KG1 (cell line): ENCODE measurements at regions not wholly inside any gene's neighbourhood (a gene's known extent, or its start where the extent isn't known, plus 50 kb on each side); places are given as distances from the start of the nearest gene placed in this dataset.

ENCODE experiments used
- DNase-seq: peaks from one replicate; lab custom pipeline; 2025; lab: John Stamatoyannopoulos, UW

DNA sequence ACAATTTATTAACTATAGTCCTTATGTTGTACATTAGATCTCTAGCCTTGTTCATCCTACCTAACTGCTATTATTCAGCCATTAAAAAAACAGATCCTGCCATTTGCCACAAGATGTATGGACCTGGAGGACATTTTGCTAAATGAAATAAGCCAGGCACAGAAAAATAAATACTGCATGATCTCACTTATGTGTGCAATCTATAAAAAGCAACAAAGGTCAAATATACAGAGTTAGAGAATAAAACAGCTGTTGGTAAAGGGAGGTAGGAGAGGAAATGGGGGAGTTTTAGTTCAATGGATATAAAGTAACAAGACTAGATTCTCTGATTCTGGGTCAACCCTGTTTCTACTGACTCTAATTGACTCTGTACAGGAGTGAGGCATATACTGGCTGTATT, 103.3 kb upstream of the FAM9C start:
- DNase-seq, result no peak

DNA sequence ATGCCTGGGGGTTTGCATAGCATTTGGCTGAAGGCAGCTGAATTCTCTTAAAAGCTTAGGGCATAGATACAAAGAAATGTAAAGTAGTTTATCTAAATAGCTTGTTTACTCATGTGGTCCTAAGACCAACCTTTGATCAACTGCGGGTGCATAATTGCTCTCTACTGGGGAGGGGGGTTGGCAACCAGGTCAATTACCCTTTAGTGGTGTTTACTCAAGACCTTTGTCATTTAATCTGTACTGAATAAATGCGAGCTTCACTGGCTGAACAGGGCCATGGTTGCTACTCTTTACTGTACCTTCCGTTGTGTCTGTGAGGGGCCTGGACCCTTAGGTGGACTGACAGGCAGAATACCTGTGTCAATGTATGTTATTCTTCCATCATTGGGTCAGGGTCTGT, 102.7 kb upstream of the FAM9C start:
- no peak for DNase-seq

DNA sequence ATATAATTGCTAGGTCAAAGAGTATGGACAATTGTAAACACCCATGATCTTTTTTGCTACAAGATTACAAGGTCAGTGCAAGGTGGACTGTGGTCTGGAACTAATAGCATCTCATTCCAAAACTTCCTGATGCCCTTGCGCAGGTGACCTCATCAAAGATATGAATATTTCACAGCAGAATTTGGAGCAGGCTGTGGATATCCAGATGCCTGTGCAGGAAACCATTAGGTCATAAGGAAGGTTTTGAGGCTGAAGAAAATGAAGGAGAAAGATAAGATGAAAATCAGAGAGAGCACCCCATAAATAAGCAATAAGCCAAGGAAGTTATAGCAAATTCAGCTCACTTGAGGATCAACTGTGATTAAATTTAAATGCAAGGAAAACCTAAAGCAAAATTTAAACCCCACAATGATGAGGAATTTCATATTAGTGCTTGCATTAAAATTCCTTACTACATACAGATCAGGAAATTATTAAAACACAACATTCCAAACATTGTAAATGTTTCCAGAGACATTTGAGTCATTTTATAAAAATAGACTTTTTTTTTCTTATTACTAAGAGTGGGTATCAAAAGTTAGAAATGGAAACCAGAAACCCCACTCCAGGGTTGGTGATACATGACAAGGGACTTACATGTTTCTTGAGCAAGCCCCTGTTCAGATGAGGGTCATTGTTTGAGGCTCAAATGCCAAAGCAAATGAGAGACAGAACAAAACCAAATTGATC, 100.7 kb upstream of the FAM9C start:
- no peak for DNase-seq

DNA sequence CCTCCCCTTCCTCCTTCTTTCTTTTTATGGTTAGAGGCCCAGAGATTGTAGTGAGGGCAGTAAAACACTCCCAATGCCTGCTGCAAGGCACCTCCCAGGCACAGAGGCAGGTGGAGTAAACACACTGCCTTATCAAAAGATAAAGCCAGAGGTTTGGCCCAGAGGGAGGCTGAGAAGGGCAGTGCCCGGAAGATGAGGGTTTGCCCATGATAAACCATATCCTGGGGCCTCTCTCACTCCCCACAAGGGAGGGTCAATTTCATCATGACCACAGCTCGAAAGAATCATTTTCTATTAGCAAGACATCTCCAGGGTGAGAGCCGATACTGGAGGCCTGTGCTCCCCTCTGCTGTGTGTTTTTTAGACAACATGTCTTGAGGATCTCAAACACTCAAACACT, 98.5 kb upstream of the FAM9C start:
- no peak for DNase-seq

DNA sequence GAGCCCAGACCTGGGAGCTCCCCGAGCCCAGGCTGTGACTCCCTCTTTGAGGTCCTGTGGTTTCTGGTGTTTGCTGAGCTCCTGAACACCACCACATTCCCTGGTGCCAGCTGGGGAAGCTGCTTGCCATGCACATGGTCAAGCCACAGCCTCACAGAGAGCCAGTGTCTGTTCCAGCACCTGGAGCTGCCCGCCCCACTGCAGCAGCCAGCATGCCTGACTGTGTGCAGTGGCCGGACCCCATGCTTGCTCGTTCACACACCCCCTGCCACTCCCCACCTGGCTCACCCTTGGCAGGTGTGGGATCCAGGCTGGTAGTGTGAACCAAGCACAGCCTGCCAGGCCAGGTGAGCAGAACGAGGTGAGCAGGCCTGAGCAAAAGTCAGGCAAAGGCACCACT, 95.6 kb upstream of the FAM9C start:
- DNase-seq, result no peak

DNA sequence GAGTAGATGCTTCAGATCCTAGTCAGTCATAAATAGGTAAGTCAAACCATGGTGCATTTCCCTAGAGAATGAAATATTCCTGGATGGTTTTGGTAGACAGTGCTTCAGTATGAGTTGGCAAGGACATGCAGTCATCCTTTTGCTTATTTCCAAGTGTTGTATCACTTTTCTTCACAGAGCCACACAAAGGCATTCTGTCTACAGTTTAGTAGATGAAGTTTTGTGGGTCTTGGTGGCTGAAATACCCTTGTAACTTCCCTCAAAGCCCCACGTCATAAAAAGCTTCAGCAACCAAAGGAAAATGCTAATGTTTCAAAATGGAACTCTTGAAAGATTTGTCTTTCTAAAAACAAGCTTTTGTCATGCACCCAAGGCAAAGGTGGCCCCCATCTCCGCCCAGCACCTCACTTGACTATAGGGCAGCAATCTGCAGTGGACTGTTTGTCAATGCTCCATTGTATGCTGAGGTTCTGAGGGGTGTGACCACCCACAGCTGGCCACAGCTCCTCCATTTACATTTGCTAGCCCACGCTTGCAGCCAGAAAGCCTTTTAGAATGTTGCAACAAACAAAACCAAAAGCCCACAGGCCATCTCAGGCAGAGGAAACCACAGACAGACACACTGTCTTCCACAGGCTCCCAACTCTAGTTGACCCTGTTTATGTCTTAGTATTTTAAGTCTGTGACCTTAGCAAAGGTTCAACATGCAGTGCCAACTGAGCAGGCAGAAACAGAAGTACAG, 87.1 kb upstream of the FAM9C start:
- DNase-seq, result peak; percentile 8

DNA sequence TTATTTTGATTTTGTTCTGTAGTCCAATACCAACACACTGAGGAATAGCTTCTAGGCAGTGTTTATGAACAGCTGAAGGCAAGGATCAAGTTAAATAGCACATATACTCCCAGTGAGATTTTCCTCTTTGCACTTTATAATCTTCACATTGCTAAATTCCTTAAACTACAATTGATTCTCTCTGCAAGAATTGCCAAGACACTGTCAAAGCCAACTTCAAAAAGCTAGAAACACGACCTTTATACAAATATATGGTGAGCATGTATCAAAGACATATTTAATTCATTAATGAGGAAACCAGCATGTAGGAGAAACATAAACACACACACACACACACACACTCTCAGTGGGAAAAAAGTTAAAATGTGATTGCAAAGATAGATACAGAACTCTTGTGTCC, 86.4 kb upstream of the FAM9C start:
- DNase-seq, result no peak

DNA sequence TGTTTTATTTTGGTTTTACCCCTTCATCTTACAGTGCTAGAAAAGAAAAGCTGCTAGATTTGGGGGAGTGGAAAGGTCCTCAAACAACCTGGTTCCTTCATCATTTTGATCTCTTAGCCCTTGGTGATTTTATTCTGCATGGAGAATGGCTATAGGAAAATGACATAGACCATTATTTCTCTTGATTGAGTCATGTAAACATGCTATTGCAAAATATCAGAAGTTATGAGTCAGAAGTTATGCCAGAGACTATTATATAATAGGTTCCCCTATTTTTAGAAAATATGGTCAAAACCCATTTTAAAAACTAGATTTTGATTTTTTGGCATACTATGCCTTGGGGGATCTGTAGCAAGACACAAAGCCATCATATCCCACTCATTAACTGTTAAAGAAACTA, 83.7 kb upstream of the FAM9C start:
- DNase-seq, result peak; percentile 8

DNA sequence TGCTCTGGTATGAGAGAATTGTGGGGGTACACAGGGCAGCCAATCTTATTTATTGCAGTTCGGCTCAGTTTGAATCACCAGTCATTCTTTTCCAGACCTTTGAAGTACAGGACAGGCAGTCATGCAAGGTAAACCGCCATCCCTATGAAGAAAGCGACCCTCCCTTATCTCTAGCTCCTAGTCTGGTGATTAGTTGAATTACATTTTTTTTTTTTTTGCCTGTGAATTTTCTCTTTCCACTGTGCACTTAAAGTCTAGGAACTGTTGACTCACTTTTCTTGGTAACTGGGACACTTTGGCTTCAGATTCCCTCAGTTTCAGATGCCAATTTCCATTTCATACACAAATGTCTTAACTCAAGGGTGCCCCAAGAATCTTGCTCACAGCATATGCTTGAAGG, 82.4 kb upstream of the FAM9C start:
- DNase-seq, result no peak

DNA sequence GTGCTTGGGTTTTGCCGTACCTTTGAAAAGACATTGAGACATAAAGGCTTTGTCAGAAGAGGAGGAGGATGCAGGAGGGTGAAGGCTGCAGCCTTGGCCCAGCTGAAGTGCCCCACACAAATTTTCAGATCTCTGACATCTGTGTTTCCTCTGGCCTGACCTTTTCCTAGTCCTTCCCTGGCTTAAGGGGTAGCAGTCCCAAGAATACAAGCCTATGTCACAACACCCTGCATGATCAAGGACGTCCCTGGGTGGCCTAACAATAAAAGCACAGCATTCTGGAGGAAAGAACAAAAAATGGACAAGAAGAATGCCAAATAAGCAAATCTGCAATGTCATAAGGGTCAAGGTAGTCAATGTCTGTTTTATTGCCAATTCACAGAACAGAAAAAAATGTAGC, 80.8 kb upstream of the FAM9C start:
- DNase-seq, result no peak

DNA sequence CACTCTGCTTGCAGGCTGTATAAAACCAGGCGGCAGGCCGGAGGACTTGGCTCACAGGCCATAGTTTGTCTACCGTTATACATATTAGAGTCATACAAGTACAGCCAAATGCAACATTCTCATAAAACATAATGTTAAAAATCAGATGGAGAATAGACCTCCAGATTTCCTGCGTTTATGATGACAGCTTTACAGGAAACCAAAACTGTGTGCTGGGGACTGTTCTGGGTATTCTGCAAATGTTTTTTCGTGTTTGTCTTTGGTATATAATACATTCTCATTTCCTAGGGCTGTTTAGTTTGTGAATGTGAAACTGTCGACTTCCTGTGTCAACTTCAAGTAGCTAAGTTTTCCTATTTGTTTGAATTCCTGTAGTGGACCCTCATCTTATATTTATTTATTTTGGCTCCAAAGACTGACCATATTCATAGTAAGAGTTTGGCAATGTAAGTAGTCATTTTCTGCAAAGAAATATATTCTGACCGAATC, 79.5 kb upstream of the FAM9C start:
- DNase-seq, result peak; percentile 9

DNA sequence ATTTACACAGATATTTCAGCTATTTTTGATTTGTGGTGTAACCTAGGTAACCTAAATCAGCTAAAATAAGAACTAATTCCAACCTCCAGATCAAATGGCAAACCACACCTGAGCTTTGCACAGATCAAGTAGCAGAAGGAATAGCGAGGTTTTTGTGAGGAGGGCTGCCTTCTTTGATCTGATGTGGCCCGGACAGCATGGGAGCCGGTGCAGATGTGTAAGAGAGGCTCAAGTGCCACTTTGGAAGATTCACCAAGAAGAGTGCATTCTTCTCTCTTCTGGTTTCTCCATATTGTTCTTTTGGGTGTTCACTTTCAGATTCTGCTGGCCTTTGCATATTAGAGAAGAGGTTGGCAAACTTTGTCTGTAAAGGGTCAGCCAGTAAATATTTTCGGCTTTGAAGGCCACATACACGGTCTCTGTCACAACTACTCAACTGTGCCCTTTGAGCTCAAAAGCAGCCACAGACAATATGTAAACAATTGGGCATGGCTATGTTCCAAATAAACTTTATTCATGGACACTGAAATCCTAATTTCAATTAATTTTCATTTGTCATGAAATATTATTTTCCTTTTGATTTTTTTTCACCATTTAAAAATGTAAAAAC, 78.9 kb upstream of the FAM9C start:
- DNase-seq, result no peak

DNA sequence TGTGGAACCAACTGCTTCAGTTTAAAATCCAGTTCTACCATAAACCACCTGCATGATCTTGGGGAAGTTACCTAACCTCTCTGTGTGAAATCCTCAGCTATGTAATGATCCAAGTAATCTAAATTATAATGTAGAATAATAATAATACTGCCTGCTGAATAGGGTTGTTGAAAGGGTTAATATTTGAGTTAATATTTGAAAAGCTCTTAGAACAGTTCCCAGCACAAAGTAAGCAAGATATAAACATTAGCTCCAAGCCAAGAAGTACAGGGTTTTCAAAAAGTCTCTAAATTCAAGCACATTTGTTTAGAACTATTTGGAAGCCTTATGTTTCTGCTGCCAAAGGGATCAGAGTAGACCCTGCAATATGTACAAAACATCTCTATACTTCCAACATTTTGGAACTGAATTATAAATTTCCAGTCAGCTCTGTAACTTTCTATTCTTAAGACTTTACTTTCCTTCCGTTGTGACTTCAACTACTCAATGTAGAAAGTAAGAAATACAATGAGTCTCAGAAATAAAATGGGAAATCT, 76.7 kb upstream of the FAM9C start:
- DNase-seq, result no peak

DNA sequence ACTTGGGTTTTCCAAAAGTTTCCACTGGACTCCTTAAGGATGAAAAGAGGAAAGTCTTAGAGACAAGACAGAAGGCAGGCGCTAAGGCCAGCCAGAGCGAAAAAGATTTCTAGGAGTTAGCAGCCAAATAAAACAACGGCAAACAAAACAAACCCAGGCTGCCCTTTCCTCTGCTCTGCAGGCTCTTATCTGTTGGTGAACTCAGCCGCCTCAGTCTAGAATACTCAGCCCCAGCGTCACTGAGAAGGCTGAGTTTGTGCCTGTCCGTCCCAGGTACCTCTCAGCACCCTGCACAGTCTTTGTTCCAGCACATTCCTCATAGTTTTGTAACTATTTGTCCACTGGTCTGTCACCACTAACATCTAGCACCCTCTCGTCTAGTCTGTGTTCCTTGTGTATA, 75.6 kb upstream of the FAM9C start:
- DNase-seq, result no peak

DNA sequence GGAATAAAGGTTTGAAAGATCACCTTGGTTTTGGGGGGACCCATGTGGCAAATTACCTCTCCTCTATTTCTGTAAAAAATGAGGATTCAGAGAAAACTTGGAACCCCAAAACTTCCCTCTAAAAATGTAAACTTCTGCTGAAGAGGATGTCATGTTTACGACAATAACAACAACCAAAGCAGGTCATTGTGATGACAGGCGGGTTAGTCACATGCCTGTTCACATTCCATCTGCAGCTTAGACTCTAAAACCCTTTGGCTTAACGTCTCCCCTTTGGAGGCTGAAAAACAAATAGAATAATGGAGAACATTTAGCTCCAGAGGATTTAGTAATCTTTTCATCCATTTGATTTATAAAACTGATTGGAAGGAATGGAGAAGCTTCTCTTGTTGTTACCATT, 75.0 kb upstream of the FAM9C start:
- no peak for DNase-seq

DNA sequence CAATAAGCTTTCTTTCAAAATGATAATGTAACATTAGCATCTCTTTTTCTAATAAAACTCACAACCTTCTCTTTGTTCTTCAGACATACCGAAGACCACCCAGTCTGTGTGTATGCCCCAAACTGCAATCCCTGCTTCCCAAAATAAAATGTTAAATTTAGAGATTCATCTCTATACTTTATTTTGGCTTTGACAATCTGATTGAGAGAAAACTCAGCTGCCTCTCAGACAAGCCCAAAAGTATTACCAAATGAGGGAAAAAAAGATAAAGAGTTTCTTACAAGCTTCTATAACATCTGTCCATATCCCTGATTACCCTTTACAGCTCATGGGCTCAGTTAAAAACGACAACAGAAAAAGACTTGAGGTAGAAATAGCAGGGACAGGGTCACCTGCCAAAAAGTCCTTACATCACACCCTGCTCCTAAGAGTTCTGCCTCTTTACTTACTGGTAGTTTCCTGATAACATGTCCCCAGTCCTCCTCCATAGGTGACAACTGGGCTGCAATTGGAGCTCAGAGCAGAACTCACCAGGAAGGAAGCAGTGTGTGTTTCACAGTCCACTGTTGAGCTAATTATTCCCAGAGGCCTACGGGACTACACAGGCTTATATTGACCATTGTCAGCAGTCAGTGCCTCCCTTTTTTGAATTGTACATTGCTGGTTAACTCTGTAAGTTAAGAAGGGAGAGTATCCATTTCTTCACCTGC, 70.9 kb upstream of the FAM9C start:
- DNase-seq, result no peak

DNA sequence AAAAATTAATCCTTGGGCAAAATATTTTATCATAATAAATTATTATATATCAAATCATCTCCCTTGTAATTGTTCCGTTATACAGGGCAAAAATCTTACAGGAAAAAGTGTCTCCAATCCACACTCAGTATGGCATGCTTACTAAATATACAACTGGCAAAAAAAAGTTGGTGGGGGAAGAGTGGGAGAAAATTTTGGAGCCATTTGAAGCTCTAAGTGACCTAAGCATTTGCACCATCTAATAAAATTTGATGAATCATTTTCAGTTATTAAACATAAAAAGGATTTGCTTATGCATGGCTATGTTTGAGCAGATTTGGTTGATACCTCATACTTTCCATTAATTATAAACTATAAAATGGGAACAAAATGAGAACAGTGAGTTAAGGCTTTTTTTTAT, 68.1 kb upstream of the FAM9C start:
- DNase-seq, result no peak

DNA sequence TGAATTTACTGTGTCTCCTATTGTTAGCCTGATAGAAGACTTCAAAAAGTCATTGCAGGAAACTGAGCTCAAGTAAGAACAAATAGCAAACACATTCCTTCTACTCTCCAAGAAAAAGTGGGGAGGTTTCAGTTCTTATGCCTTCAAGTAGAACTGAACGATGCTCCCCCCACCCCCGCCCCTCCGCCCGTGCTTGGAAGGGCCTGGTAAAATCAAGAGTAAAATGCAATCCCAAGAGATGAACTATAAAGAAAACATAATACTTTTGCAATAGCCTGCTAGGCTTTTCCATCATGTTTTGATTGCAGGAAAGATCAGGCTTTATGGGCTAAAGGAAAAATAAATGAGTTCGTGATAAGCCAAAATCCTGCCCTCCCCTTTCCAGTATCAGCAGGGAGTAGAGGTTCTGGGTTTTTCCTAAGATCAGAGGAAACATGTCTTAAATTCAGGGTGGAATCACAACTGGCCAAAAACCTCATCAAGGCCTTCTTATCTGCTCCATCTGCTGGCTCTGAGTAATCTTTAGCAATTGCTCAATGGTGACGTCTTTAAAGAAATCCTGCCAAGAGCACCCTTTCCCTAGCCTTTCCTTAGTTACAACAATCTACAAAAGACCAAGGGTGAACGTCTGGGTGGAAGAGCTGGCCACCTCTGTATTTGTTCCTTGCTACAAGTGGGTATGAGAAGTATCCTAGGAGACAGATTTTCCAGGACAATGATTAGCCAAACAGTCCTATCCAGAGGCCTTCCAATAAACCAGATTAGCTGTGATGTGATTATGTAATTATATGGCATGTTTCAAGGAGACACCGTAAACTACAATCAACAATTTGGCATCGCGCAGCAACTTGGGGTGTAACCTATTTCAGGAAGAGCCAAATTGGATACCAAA, 66.3 kb upstream of the FAM9C start:
- no peak for DNase-seq

DNA sequence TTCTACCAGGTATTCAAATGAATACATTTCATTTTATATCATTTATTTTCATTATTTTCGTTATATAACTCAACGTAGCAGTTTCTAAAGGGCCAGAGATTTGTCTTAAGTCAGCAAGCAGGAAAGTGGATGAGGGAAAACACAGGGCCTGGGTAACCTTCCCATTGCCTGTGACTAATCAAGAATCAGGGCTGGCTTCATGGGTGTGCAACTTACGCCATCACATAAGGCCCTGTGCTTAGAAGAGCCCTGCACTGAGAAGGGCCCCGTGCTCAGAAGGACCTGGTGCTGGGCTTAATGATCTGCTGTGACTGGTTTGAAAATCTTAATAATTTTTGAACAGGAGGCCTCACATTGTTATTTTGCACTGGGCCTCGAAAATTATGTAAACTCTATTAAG, 65.4 kb upstream of the FAM9C start:
- DNase-seq, result no peak

DNA sequence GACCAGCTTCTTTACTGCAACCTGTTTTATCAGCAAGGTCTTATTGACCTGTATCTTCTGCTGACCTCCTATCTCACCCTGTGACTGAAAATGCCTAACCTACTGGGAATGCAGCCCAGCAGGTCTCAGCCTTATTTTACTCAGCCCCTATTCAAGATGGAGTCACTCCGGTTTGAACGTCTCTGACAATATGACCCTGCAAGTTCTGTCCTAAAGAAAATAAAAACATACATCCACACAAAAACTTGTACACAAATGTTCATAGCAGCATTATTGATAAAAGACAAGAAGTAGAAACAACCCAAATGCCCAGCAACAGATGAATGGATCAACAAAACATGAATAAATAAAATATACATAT, 59.5 kb upstream of the FAM9C start:
- no peak for DNase-seq

DNA sequence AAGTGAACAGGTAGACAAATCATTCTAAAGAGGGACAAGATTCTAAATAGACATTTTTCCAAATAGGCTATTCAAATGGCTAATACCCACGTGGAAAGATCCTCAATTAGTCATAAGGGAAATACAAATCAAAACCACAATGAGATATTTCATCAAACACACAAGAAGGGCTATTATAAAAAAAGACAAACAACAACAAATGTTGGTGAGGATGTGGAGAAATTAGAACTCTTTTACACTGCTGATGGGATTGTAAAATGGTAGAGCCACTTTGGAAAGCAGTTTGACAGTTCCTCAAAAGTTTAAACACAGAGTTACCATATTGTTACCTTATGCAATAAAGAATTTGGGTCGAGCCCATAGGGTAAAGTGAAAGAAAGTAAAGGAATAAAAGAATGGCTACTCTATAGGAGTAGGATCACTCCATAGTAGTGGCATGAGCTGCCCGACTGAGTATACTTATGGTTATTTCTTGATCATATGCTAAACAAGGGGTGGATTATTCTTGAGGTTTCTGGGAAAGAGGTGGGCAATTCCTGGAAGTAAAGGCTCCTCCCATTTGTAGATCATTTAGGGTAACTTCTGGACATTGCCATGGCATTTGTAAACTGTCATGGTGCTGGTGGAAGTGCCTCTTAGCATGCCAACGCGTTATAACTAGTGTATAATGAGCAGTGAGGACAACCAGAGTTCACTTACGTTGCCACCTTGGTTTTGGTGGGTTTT, 58.9 kb upstream of the FAM9C start:
- no peak for DNase-seq
